ENCODE measurements at regions not wholly inside any gene's neighbourhood (a gene's known extent, or its start where the extent isn't known, plus 50 kb on each side); places are given as distances from the start of the nearest gene placed in this dataset.

- TF ChIP-seq CTCF (IDR thresholded peaks at IDR 0.05; ENCODE audit: poor library complexity) (no peak), EZH2 (IDR thresholded peaks at IDR 0.05; ENCODE audit: borderline replicate concordance) (no peak), EZH2phosphoT487 (IDR thresholded peaks at IDR 0.05; ENCODE audit: low read depth, severe bottlenecking, unreplicated experiment) (no peak)
These were observed 55.2 kb upstream of the MRPS6 start for GRCh38 chr21:34018185-34018584.
